ENCODE measurements at regions not wholly inside any gene's neighbourhood (a gene's known extent, or its start where the extent isn't known, plus 50 kb on each side); places are given as distances from the start of the nearest gene placed in this dataset.

GRCh38 chr9:13552606-13553215 lies 273.2 kb upstream of the MPDZ start:
- Histone ChIP-seq H3K4me3 (ENCODE audit: low read depth, low read length) (no peak overlapping the region), H3K27ac (ENCODE audit: extremely low read depth, low read depth, low read length) (no peak overlapping the region), H3K4me1 (ENCODE audit: control insufficient read depth, insufficient read depth, low read length) (no peaks in the 10 kb centered on the region; the same call in 1 of the 2 replicates), H3K9me3 (ENCODE audit: control insufficient read depth, insufficient read depth, low read depth, low read length) (no peaks in the 10 kb centered on the region), H3K36me3 (ENCODE audit: control insufficient read depth in 2 of 2, insufficient read depth in 1 of 2, low read length in 2 of 2) (no peaks in the 10 kb centered on the region)
- ChIA-PET CTCF (no interaction called here), POLR2A (no interaction called here)
- TF ChIP-seq ZNF600 (tag by site-specific recombination; IDR thresholded peaks at IDR 0.05) (no peak), SP2 (tag by site-specific recombination; IDR thresholded peaks at IDR 0.05) (no peak), TRIM28 (IDR thresholded peaks at IDR 0.05; ENCODE audit: borderline replicate concordance, low read length) (no peak), ZNF76 (tag by site-specific recombination; IDR thresholded peaks at IDR 0.05; ENCODE audit: borderline replicate concordance, low read depth) (no peak), PBX3 (CRISPR knock-in tag; IDR thresholded peaks at IDR 0.05) (no peak), ZNF175 (tag by site-specific recombination; IDR thresholded peaks at IDR 0.05) (no peak), ZNF148 (tag by site-specific recombination; IDR thresholded peaks at IDR 0.05; ENCODE audit: borderline replicate concordance) (no peak), ZNF514 (tag by site-specific recombination; IDR thresholded peaks at IDR 0.05) (no peak), ZNF184 (tag by site-specific recombination; IDR thresholded peaks at IDR 0.05) (no peak), MZF1 (tag by site-specific recombination; IDR thresholded peaks at IDR 0.05; ENCODE audit: borderline replicate concordance) (no peak), ZNF48 (tag by site-specific recombination; IDR thresholded peaks at IDR 0.05) (no peak), ZNF274 (IDR thresholded peaks at IDR 0.05; ENCODE audit: low read length) (no peak), ZNF274 (tag by site-specific recombination; IDR thresholded peaks at IDR 0.05; ENCODE audit: borderline replicate concordance) (no peak), ZNF747 (tag by site-specific recombination; IDR thresholded peaks at IDR 0.05) (no peak), ZNF664 (tag by site-specific recombination; IDR thresholded peaks at IDR 0.05) (no peak), ZNF785 (tag by site-specific recombination; IDR thresholded peaks at IDR 0.05) (no peak), ZNF324 (tag by site-specific recombination; IDR thresholded peaks at IDR 0.05) (no peak), ZNF792 (tag by site-specific recombination; IDR thresholded peaks at IDR 0.05) (no peak), ZNF37A (tag by site-specific recombination; IDR thresholded peaks at IDR 0.05) (no peak), ZNF16 (tag by site-specific recombination; IDR thresholded peaks at IDR 0.05; ENCODE audit: low read depth) (no peak), ZNF366 (tag by site-specific recombination; conservative IDR thresholded peaks at IDR 0.05) (no peak)

- Histone ChIP-seq H3K27ac (ENCODE audit: extremely low read depth, low read depth, low read length) (no peak overlapping the region), H3K36me3 (ENCODE audit: control insufficient read depth in 2 of 2, insufficient read depth in 1 of 2, low read length in 2 of 2) (no peaks in the 10 kb centered on the region), H3K4me1 (ENCODE audit: control insufficient read depth, insufficient read depth, low read length) (no peaks in the 10 kb centered on the region; the same call in 1 of the 2 replicates), H3K4me3 (ENCODE audit: low read depth, low read length) (no peak overlapping the region), H3K9me3 (ENCODE audit: control insufficient read depth, insufficient read depth, low read depth, low read length) (no peaks in the 10 kb centered on the region)
- POLR2A ChIA-PET, result no interaction called here
- CTCF ChIA-PET, result interaction anchor here (0.6 kb wide), 1 partner anchor 727 kb away, joined by 3 read pairs; no protein-coding TSS in a partner anchor
- no peak for TF ChIP-seq ZNF600 (tag by site-specific recombination; IDR thresholded peaks at IDR 0.05)
- TF ChIP-seq BCL11B (tag by site-specific recombination; IDR thresholded peaks at IDR 0.05; ENCODE audit: low read depth), result no peak
- TF ChIP-seq ZNF16 (tag by site-specific recombination; IDR thresholded peaks at IDR 0.05; ENCODE audit: low read depth), result no peak
- TF ChIP-seq SP3 (tag by site-specific recombination; IDR thresholded peaks at IDR 0.05), result no peak
- TF ChIP-seq ZNF169 (tag by site-specific recombination; IDR thresholded peaks at IDR 0.05), result no peak
- no peak for TF ChIP-seq RBAK (tag by site-specific recombination; IDR thresholded peaks at IDR 0.05)
- TF ChIP-seq ZNF211 (tag by site-specific recombination; IDR thresholded peaks at IDR 0.05; ENCODE audit: low read depth), result no peak
- no peak for TF ChIP-seq REPIN1 (tag by site-specific recombination; IDR thresholded peaks at IDR 0.05; ENCODE audit: low read depth)
- TF ChIP-seq ZNF629 (tag by site-specific recombination; IDR thresholded peaks at IDR 0.05), result no peak
- no peak for TF ChIP-seq ZNF670 (tag by site-specific recombination; IDR thresholded peaks at IDR 0.05; ENCODE audit: low read depth)
- TF ChIP-seq ZNF558 (tag by site-specific recombination; IDR thresholded peaks at IDR 0.05), result no peak
- TF ChIP-seq AEBP2 (tag by site-specific recombination; IDR thresholded peaks at IDR 0.05; ENCODE audit: borderline replicate concordance), result no peak
- TF ChIP-seq ZNF404 (tag by site-specific recombination; IDR thresholded peaks at IDR 0.05), result no peak
- TF ChIP-seq ZNF416 (tag by site-specific recombination; IDR thresholded peaks at IDR 0.05), result no peak
These were observed 271.0 kb upstream of the MPDZ start for GRCh38 chr9:13550519-13550918.

All from HEK293 (cell line).